ENCODE measurements at regions not wholly inside any gene's neighbourhood (a gene's known extent, or its start where the extent isn't known, plus 50 kb on each side); places are given as distances from the start of the nearest gene placed in this dataset.

GRCh38 chr11:30116512-30116911 lies 99.7 kb upstream of the KCNA4 start:
- TF ChIP-seq CTCF (IDR thresholded peaks at IDR 0.05; ENCODE audit: low read length) (no peak), EZH2 (optimal IDR thresholded peaks at IDR 0.05; ENCODE audit: low read depth, low read length) (no peak)

Measured in MM.1S (cell line).